ENCODE measurements at regions not wholly inside any gene's neighbourhood (a gene's known extent, or its start where the extent isn't known, plus 50 kb on each side); places are given as distances from the start of the nearest gene placed in this dataset.

GRCh38 chr6:77368660-77369313 is 94.5 kb downstream of the HTR1B start:
- TF ChIP-seq, protein P1, sequence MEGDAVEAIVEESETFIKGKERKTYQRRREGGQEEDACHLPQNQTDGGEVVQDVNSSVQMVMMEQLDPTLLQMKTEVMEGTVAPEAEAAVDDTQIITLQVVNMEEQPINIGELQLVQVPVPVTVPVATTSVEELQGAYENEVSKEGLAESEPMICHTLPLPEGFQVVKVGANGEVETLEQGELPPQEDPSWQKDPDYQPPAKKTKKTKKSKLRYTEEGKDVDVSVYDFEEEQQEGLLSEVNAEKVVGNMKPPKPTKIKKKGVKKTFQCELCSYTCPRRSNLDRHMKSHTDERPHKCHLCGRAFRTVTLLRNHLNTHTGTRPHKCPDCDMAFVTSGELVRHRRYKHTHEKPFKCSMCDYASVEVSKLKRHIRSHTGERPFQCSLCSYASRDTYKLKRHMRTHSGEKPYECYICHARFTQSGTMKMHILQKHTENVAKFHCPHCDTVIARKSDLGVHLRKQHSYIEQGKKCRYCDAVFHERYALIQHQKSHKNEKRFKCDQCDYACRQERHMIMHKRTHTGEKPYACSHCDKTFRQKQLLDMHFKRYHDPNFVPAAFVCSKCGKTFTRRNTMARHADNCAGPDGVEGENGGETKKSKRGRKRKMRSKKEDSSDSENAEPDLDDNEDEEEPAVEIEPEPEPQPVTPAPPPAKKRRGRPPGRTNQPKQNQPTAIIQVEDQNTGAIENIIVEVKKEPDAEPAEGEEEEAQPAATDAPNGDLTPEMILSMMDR (IDR thresholded peaks at IDR 0.05; ENCODE audit: borderline replicate concordance, insufficient read depth, low read depth, low read length) = no peak
- H3K4me3 ChIP-seq (ENCODE audit: low read depth, low read length) = no peak overlapping the region

GRCh38 chr6:77366798-77367197 is 96.5 kb downstream of the HTR1B start:
- H3K4me3 ChIP-seq (ENCODE audit: low read depth, low read length) = no peak overlapping the region
- TF ChIP-seq, protein P1 (IDR thresholded peaks at IDR 0.05; ENCODE audit: borderline replicate concordance, insufficient read depth, low read depth, low read length) = no peak

GRCh38 chr6:77363702-77364101 is 99.6 kb downstream of the HTR1B start:
- TF ChIP-seq, protein P1 (IDR thresholded peaks at IDR 0.05; ENCODE audit: borderline replicate concordance, insufficient read depth, low read depth, low read length) = no peak
- H3K4me3 ChIP-seq (ENCODE audit: low read depth, low read length) = no peak overlapping the region

- TF ChIP-seq, protein P1 (IDR thresholded peaks at IDR 0.05; ENCODE audit: borderline replicate concordance, insufficient read depth, low read depth, low read length) = no peak
- H3K4me3 ChIP-seq (ENCODE audit: low read depth, low read length) = no peak overlapping the region
Measured at GRCh38 chr6:77362055-77362454, 101.2 kb downstream of the HTR1B start.

GRCh38 chr6:77361018-77361417 is 102.3 kb downstream of the HTR1B start:
- TF ChIP-seq, protein P1 (IDR thresholded peaks at IDR 0.05; ENCODE audit: borderline replicate concordance, insufficient read depth, low read depth, low read length) = no peak
- no peak overlapping the region for H3K4me3 ChIP-seq (ENCODE audit: low read depth, low read length)

DNA sequence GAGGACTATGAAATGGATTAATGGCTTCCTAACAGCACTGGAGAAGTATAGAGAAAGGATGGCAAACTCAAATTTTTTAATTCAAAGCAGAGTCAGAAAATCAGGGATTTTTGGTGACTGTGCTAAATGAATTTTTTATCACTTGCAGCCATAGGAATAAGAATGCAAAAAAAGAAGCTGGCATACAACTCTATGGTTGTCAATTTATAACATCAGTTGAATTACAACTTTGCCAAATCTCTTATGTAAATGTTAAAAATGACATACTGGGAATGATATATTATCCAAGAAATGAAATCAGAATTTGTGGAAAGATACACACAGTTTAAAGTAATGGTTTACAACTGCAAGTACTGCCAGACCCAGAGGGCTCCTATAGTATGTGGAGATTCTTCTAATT is 106.5 kb downstream of the HTR1B start:
- no peak overlapping the region for H3K4me3 ChIP-seq (ENCODE audit: low read depth, low read length)
- TF ChIP-seq, protein P1 (IDR thresholded peaks at IDR 0.05; ENCODE audit: borderline replicate concordance, insufficient read depth, low read depth, low read length) = no peak

DNA sequence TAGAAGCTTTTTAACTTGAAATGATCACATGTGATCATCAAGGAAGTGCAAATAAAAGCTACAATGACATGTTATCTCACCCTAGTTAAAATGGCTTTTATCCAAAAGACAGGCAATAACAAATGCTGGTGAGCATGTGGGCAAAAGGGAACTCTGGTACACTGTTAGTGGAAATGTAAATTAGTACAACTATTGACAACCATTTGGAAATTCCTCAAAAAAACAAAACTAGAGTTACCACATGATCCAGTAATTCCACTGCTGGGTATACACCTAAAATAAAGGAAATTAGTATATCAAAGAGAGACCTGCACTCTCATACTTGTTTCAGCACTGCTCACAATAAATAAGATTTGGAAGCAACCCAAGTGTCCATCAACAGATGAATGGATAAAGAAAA is 108.7 kb downstream of the HTR1B start:
- TF ChIP-seq, protein P1 (IDR thresholded peaks at IDR 0.05; ENCODE audit: borderline replicate concordance, insufficient read depth, low read depth, low read length) = no peak
- no peak overlapping the region for H3K4me3 ChIP-seq (ENCODE audit: low read depth, low read length)

Data from GM12875 (cell line).